GM12865 (cell line): ENCODE measurements at regions not wholly inside any gene's neighbourhood (a gene's known extent, or its start where the extent isn't known, plus 50 kb on each side); places are given as distances from the start of the nearest gene placed in this dataset.

Experiments used
- DNase-seq: peaks from one replicate; pipeline ENCODE4 v3.0.0; 2010; ENCODE audit warnings: low read depth
- H3K4me3 ChIP-seq: 2 replicates; pipeline ENCODE4 v1.5.1; 2011; ENCODE audit warnings: mild to moderate bottlenecking, low read depth, low read length, control low read depth
- TF ChIP-seq, protein P1 (sequence below): IDR thresholded peaks from 2 replicates; pipeline ENCODE4 v1.5.1; 2011; ENCODE audit warnings: low read length, control low read depth, low read depth, inconsistent platforms; ENCODE audit not compliant: insufficient read depth; ENCODE audit errors: missing control alignments

DNA sequence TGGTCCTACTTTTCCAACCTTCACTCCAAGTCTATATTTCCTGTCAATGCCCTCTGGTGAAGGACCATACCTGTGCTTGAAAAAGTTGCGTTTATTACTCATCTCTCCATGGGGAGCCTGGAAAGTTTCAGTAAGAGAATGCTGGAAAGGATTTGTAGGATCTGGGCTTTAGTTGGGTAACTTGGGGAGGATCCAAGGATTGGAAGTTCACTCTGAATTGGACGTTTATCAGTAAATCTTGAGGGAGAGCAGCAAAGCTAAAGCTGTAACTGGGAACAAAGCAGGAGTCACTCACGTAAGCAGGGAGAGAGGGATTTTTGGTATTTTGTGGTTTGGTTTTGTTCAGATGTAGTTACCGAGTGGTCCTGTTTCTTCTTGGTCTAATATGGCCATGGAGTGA lies 51.4 kb upstream of the NPVF start:
- TF ChIP-seq, protein P1, sequence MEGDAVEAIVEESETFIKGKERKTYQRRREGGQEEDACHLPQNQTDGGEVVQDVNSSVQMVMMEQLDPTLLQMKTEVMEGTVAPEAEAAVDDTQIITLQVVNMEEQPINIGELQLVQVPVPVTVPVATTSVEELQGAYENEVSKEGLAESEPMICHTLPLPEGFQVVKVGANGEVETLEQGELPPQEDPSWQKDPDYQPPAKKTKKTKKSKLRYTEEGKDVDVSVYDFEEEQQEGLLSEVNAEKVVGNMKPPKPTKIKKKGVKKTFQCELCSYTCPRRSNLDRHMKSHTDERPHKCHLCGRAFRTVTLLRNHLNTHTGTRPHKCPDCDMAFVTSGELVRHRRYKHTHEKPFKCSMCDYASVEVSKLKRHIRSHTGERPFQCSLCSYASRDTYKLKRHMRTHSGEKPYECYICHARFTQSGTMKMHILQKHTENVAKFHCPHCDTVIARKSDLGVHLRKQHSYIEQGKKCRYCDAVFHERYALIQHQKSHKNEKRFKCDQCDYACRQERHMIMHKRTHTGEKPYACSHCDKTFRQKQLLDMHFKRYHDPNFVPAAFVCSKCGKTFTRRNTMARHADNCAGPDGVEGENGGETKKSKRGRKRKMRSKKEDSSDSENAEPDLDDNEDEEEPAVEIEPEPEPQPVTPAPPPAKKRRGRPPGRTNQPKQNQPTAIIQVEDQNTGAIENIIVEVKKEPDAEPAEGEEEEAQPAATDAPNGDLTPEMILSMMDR = no peak
- no peak overlapping the region for H3K4me3 ChIP-seq
- DNase-seq = no peak

DNA sequence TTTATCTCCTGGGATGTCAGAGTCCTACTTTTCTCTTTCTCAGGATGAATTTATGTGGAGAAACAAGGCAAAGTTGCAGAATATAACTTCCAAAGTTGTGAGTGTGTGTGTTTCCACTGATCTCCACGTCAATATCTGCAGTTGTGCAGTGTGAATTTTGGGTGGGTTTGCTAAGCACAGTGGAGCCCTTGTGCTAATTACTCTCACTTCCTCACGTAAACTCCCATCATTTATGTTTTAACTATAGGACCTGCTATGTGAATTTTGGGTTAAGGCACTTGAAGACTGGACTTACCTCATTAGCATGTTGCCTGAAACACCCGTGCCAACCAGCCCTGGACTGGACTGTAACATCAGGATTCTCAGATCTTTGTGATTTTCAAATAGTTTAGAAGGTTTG lies 51.9 kb upstream of the NPVF start:
- TF ChIP-seq, protein P1 = no peak
- H3K4me3 ChIP-seq = no peak overlapping the region
- DNase-seq = no peak

DNA sequence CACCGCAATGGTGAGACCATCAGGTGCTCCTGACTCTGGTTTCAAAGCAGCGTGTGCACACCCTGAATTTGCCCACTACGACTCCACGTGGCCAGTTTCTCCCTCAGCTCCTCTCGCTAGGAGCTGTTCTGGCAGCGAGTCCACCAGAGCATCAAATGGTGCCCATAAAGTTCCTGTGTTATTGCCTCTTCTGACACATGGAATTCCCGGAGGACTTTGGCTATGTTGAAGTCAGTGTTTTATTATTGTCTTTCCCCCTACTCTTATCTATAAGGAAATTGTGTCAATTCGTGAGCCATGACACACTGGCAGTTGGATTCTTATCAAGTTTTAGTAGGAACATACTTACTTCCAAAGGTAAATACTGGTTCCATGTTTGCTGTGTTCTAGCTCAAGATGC lies 53.9 kb upstream of the NPVF start:
- DNase-seq = no peak
- TF ChIP-seq, protein P1 = no peak
- no peak overlapping the region for H3K4me3 ChIP-seq

DNA sequence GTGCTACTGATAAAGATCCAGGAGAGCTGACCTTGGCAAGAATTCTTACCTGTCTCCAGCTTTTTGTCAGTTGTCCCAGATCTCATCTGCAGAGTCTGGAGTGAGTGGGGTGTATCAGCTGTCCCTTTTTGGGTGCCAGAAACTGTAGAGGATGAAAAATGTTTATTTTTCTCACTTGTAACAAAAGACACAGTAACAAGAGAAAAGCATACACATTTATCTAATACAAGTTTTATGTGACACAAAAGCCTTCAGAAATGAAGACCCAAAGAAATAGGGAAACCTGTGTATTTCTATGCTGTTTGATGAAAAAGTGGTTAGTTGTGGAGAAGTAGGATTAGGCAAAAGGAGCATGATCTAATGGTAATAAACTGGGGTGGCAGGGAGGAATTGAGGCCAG lies 58.5 kb upstream of the NPVF start:
- no peak for DNase-seq
- H3K4me3 ChIP-seq = no peak overlapping the region
- TF ChIP-seq, protein P1 = no peak

DNA sequence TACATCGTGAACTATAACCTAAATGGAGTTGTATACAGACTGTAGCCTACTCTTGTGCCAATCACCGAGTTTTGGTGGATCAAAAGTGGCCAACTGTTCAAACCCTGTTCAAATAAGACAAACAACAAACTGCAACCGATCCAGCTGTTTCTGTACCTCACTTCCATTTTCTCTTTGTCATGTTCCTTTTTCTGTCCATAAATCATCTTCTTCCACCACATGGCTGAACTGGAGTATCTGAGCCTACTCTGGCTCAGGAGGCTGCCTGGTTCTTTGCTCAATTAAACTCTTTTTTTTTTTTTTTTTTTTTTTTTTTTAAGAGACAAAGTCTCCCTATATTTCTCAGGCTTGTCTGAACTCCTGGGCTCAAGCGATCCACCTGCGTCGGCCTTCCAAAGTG lies 59.0 kb upstream of the NPVF start:
- H3K4me3 ChIP-seq = no peak overlapping the region
- no peak for DNase-seq
- TF ChIP-seq, protein P1 = no peak

DNA sequence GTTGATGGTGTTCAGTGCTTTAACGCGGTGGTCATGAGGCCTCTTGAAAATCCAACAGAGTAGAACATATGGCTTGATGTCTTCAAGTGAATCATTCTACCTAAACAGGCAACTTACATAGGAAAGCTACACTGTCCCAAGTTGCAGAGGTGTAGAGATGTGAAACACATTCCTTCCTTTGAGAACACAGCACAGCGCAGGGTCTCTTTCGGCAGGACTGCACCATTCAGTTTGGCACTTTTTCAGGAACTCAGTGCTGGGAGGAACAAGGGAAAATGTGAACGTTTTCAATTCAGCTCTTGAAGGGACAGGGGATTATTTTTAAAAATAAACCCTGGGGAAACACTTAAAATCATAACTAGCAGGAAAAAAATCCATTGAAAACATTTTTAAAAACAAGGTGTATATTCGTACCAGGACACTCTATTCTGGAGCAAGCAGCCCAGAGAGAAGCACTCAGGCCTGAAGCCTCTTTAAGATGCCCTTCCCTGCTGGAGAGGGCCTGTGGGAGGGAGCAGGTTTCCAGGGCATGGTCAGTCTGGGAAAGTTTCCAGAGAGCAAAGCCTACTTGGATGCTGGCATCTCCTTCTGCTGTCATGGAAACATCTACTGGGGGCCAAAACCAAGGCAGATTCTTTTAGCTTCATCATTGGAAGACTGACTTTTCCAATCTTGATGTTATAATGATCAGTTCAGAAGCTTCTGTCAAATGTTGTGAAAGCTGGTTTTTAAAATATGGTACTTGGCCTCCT lies 60.4 kb upstream of the NPVF start:
- TF ChIP-seq, protein P1 = no peak
- no peak overlapping the region for H3K4me3 ChIP-seq
- no peak for DNase-seq

DNA sequence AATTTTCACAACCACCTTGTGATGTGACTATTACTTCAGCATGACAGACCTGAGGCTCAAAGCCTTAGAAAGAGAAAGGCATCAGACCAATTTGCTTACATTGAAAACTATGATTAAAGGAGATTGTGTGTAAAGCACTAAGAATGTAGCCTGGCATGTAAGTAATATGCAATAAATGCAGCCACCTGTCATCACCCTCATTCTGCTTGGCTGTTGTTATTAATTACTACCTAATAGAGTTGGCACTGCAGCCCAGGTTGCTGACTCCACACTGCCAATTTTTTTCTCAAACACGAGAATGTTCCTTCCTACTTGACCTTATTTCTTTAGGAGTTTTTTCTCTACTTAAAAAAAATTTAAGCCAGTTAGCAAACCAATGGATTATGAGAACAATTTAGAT lies 61.2 kb upstream of the NPVF start:
- DNase-seq = no peak
- H3K4me3 ChIP-seq = no peak overlapping the region
- TF ChIP-seq, protein P1 = no peak
